Testis (tissue), 2 donors: ENCODE measurements at regions not wholly inside any gene's neighbourhood (a gene's known extent, or its start where the extent isn't known, plus 50 kb on each side); places are given as distances from the start of the nearest gene placed in this dataset.

Experiments
- DNase-seq: peaks from one replicate; pipeline ENCODE4 v3.0.0-alpha.2; 2019
- H3K27ac ChIP-seq, 2 donors: fragments of 200-600 bp; sonication (generic); one replicate each; pipeline ENCODE4 v1.5.1; 2019
- H3K27me3 ChIP-seq: fragments of 200-600 bp; sonication (generic); one replicate; pipeline ENCODE4 v1.5.1; 2019
- H3K36me3 ChIP-seq: fragments of 200-600 bp; sonication (generic); one replicate; pipeline ENCODE4 v1.5.1; 2017; ENCODE audit warnings: low read depth; ENCODE audit errors: missing control alignments
- H3K4me1 ChIP-seq: fragments of 200-600 bp; sonication (generic); one replicate; pipeline ENCODE4 v1.5.1; 2019
- H3K4me3 ChIP-seq, 2 donors: fragments of 200-600 bp; sonication (generic); one replicate each; pipeline ENCODE4 v1.5.1; 2017 to 2019
- H3K9me3 ChIP-seq: fragments of 200-600 bp; sonication (generic); one replicate; pipeline ENCODE4 v1.5.1; 2017
- CTCF ChIP-seq, 3 experiments: fragments of 450-650 bp in 2 of 3; fragments of 200-600 bp in 1 of 3; sonication (generic) in 1 of 3; IDR thresholded peaks; one replicate each; pipeline ENCODE4 v1.5.1; 2016 to 2019; ENCODE audit warnings: antibody characterized with exemption in 3 of 3, mild to moderate bottlenecking in 2 of 3, moderate library complexity in 1 of 3
- POLR2A ChIP-seq: fragments of 450-650 bp; IDR thresholded peaks from one replicate; pipeline ENCODE4 v1.6.1; 2017; ENCODE audit warnings: antibody characterized with exemption, mild to moderate bottlenecking, moderate library complexity
- WGBS, 2 donors: methylation state at CpG; one replicate each; pipeline ENCODE4 v1.1.5; 2018; 5-methylcytosine and 5-hydroxymethylcytosine counted together
- intact Hi-C: fragments of 100-400 bp; cut with DNase I; formaldehyde crosslinking; loops from one replicate; pipeline ENCODE4 v1.15.1; 2023; ENCODE audit warnings: low total_unique reads

GRCh38 chr7:119348491-119348890, 924.5 kb upstream of the KCND2 start:
- DNase-seq = no peak
- H3K9me3 ChIP-seq = no peaks in the 10 kb centered on the region
- H3K27ac ChIP-seq = no peak overlapping the region
- intact Hi-C loops = no loop called here
- no peaks in the 10 kb centered on the region for H3K36me3 ChIP-seq
- H3K4me1 ChIP-seq = no peaks in the 10 kb centered on the region
- no peak overlapping the region for H3K4me3 ChIP-seq
- H3K27me3 ChIP-seq = no peaks in the 10 kb centered on the region
- no peak for TF ChIP-seq POLR2A
- TF ChIP-seq CTCF (IDR thresholded peaks at IDR 0.05) = no peak

GRCh38 chr7:119350334-119350733, 922.6 kb upstream of the KCND2 start:
- no peaks in the 10 kb centered on the region for H3K4me1 ChIP-seq
- intact Hi-C loops = no loop called here
- H3K4me3 ChIP-seq = no peak overlapping the region
- TF ChIP-seq POLR2A (no peak), CTCF (IDR thresholded peaks at IDR 0.05) (no peak)
- no peaks in the 10 kb centered on the region for H3K36me3 ChIP-seq
- DNase-seq = no peak
- H3K27ac ChIP-seq = no peak overlapping the region
- no peaks in the 10 kb centered on the region for H3K27me3 ChIP-seq
- no peaks in the 10 kb centered on the region for H3K9me3 ChIP-seq
- WGBS, 2 donors = 88% methylated on average over 5 of the region's 5 CpGs; no CpG with 5 or more reads in 1 of the 2 donors

GRCh38 chr7:119351320-119351719, 921.7 kb upstream of the KCND2 start:
- Histone ChIP-seq H3K9me3 (no peaks in the 10 kb centered on the region), H3K4me1 (no peaks in the 10 kb centered on the region), H3K4me3 (no peak overlapping the region), H3K27ac (no peak overlapping the region), H3K27me3 (no peaks in the 10 kb centered on the region), H3K36me3 (no peaks in the 10 kb centered on the region)
- TF ChIP-seq CTCF (IDR thresholded peaks at IDR 0.05) (no peak), POLR2A (no peak)
- DNase-seq = no peak
- intact Hi-C loops = no loop called here
- WGBS, 2 donors = 94 to 96% methylated on average over 8 of the region's 8 CpGs

GRCh38 chr7:119374436-119374835, 898.5 kb upstream of the KCND2 start:
- H3K4me3 ChIP-seq = no peak overlapping the region

More at GRCh38 chr7:119374436-119374835, 898.5 kb upstream of the KCND2 start:
- DNase-seq = no peak
- H3K27ac ChIP-seq = no peak overlapping the region
- H3K36me3 ChIP-seq = no peaks in the 10 kb centered on the region
- TF ChIP-seq CTCF (IDR thresholded peaks at IDR 0.05) = no peak
- no peaks in the 10 kb centered on the region for H3K9me3 ChIP-seq
- intact Hi-C loops = no loop called here
- H3K27me3 ChIP-seq = no peaks in the 10 kb centered on the region
- WGBS, 2 donors = 88 to 93% methylated on average over 2 of the region's 2 CpGs
- H3K4me1 ChIP-seq = no peaks in the 10 kb centered on the region
